GM10266 (cell line): ENCODE measurements at regions not wholly inside any gene's neighbourhood (a gene's known extent, or its start where the extent isn't known, plus 50 kb on each side); places are given as distances from the start of the nearest gene placed in this dataset.

Experiments
- DNase-seq: peaks from one replicate; pipeline ENCODE4 v3.0.0; 2012; ENCODE audit errors: extremely low spot score
- CTCF ChIP-seq: IDR thresholded peaks from 2 replicates; pipeline ENCODE4 v1.5.1; 2012; ENCODE audit warnings: mild to moderate bottlenecking, low read depth; ENCODE audit not compliant: control insufficient read depth, insufficient read depth; ENCODE audit errors: missing control alignments

GRCh38 chr18:54750350-54750749 is 77.9 kb upstream of the RAB27B start:
- DNase-seq, result no peak
- no peak for TF ChIP-seq CTCF

- no peak for TF ChIP-seq CTCF
- no peak for DNase-seq
These were observed 76.1 kb upstream of the RAB27B start for GRCh38 chr18:54752185-54752584.

DNA sequence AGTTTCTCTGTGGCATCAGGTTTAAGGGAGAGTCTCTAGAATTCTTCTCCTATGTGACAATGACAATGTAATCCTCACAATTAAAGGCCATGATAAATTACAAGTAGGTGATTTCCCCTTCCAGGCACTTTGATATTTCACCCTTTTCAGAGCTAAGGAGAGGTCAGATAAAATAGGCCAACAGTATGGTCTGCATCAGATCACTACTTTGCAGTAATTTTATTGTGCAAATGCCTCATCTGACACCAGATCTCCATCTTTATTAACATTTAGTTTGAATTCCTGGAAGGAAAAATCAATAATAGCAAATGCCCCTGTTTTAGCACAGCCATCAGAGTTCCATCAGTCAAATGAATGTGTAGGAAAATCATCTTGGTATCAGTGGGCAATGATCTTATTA is 72.8 kb upstream of the RAB27B start:
- TF ChIP-seq CTCF, result no peak
- no peak for DNase-seq

- no peak for TF ChIP-seq CTCF
- no peak for DNase-seq
These were observed 65.9 kb upstream of the RAB27B start for GRCh38 chr18:54762386-54762785.

- TF ChIP-seq CTCF, result no peak
- no peak for DNase-seq
These were observed 63.5 kb upstream of the RAB27B start for GRCh38 chr18:54764786-54765185.

DNA sequence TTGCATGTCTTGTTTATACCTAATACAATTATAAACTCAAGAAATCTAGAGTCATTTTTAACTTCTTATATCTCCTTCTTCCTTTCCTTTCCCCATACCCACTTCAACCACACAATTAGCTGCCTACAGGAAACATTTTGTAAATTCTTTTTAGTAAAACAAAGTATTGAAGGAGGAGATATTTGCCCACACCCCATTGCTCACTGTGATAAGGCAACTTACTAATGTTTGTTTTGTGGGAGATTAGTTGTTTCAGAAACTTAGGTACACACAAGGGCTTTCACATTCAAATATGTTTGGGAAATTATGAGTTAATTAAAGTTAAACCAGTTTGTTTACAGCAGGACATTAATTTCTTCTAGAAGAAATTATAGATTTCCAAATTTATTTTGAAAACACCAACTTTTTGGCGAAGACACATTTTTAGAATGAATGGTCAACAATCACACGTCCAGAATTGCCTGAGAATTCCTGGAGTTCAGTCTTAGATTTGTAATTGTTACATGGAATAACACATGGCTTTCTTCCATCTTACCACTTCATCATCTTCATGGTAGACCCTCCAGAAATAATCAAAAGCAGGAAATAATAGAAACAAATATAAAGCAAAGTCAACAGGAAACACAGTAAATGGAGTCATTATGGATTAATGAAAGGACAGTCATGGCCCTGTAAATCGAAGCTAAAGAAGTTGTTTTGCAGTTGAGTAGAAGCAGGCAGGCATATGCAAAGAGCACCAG is 62.5 kb upstream of the RAB27B start:
- DNase-seq, result no peak
- no peak for TF ChIP-seq CTCF

DNA sequence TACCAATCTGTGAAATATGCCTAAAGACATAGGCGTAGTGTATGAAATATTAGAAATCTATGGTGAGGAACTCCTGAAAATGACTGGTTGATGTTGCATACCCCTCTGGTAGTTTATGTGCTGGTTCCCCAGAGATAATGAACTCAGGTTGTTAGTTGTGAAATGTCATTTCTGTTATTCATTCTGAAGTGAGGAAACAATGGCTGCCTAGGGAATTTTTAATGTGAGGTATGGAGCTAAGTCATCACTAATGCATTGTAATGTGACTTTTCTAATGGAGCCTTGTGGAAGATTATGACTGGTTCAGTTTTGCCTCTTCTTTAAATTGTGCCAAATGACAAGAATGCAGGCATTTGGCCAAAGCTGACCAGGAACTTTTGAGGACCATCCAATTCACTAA is 61.6 kb upstream of the RAB27B start:
- no peak for TF ChIP-seq CTCF
- no peak for DNase-seq
